Activated CD4-positive, alpha-beta T cell treated with anti-CD3 and anti-CD28 coated beads for 36 hours (primary cell): ENCODE measurements at regions not wholly inside any gene's neighbourhood (a gene's known extent, or its start where the extent isn't known, plus 50 kb on each side); places are given as distances from the start of the nearest gene placed in this dataset.

ENCODE experiments used
- ATAC-seq: fragments of 200-7000 bp; cut with Tn5 transposase; one replicate; pipeline ENCODE4 v1.10.0; 2021; ENCODE audit warnings: mild to moderate bottlenecking, moderate library complexity
- CTCF ChIA-PET: fragments of 350-600 bp; sonication (Branson Sonifier 250); formaldehyde crosslinking; loops from one replicate; lab custom pipeline; 2021; ENCODE audit warnings: antibody characterized with exemption; lab: Charles Lee
- POLR2A ChIA-PET: fragments of 350-600 bp; sonication (Branson Sonifier 250); formaldehyde crosslinking; loops from one replicate; lab custom pipeline; 2021; ENCODE audit warnings: antibody characterized with exemption, inconsistent platforms; lab: Charles Lee
- DNase-seq: peaks from one replicate; pipeline ENCODE4 v3.0.0-alpha.2; 2020
- H3K27ac Mint-ChIP-seq: one replicate; pipeline ENCODE4 v1.8.0; 2021; ENCODE audit warnings: mixed read lengths
- H3K27me3 Mint-ChIP-seq: one replicate; pipeline ENCODE4 v1.8.0; 2021; ENCODE audit warnings: mixed read lengths
- H3K36me3 Mint-ChIP-seq: one replicate; pipeline ENCODE4 v1.8.0; 2021; ENCODE audit warnings: low read depth, mixed read lengths
- H3K4me1 Mint-ChIP-seq: one replicate; pipeline ENCODE4 v1.8.0; 2021; ENCODE audit warnings: mixed read lengths
- H3K4me3 Mint-ChIP-seq: one replicate; pipeline ENCODE4 v1.8.0; 2021; ENCODE audit warnings: mild to moderate bottlenecking, moderate library complexity, mixed read lengths
- H3K9me3 Mint-ChIP-seq: one replicate; pipeline ENCODE4 v1.8.0; 2021; ENCODE audit warnings: low read depth, mixed read lengths
- intact Hi-C, 2 experiments: fragments of 100-400 bp; cut with DNase I in 1 of 2; cut with micrococcal nuclease in 1 of 2; formaldehyde crosslinking; loops; one replicate each; pipeline versions ENCODE4 v1.14.2 to v1.15.1; 2022 to 2024; cut with DNase I, micrococcal nuclease

- CTCF ChIA-PET, result no interaction called here
- no peak for DNase-seq
- Mint-ChIP-seq H3K9me3 (no peaks in the 10 kb centered on the region), H3K4me3 (no peak overlapping the region), H3K27ac (no peak overlapping the region), H3K27me3 (no peaks in the 10 kb centered on the region), H3K36me3 (no peaks in the 10 kb centered on the region), H3K4me1 (no peaks in the 10 kb centered on the region)
- intact Hi-C loops, result no loop called here
- no peak for ATAC-seq
- POLR2A ChIA-PET, result no interaction called here
Measured at GRCh38 chr11:106281455-106282173, 204.2 kb downstream of the AASDHPPT start.

GRCh38 chr11:106286881-106287504, 209.5 kb downstream of the AASDHPPT start:
- ChIA-PET CTCF (no interaction called here), POLR2A (no interaction called here)
- Mint-ChIP-seq H3K4me3 (no peak overlapping the region), H3K27ac (no peak overlapping the region), H3K9me3 (peaks cover 2% of the 10 kb centered on the region), H3K4me1 (no peaks in the 10 kb centered on the region), H3K27me3 (no peaks in the 10 kb centered on the region), H3K36me3 (no peaks in the 10 kb centered on the region)
- intact Hi-C loops, result no loop called here
- DNase-seq (no peak), ATAC-seq (no peak)

- Mint-ChIP-seq H3K36me3 (no peaks in the 10 kb centered on the region), H3K4me1 (no peaks in the 10 kb centered on the region), H3K4me3 (no peak overlapping the region), H3K27me3 (no peaks in the 10 kb centered on the region), H3K9me3 (peaks cover 2% of the 10 kb centered on the region), H3K27ac (no peak overlapping the region)
- DNase-seq, result no peak
- no peak for ATAC-seq
- POLR2A ChIA-PET, result no interaction called here
- CTCF ChIA-PET, result no interaction called here
- intact Hi-C loops, result no loop called here
Measured at GRCh38 chr11:106288057-106288456, 210.6 kb downstream of the AASDHPPT start.

GRCh38 chr11:106288822-106289387, 211.4 kb downstream of the AASDHPPT start:
- Mint-ChIP-seq H3K9me3 (peaks cover 2% of the 10 kb centered on the region), H3K27me3 (no peaks in the 10 kb centered on the region), H3K27ac (no peak overlapping the region), H3K36me3 (no peaks in the 10 kb centered on the region), H3K4me3 (no peak overlapping the region), H3K4me1 (no peaks in the 10 kb centered on the region)
- ChIA-PET POLR2A (no interaction called here), CTCF (no interaction called here)
- ATAC-seq (no peak), DNase-seq (no peak)
- intact Hi-C loops, result no loop called here

GRCh38 chr11:106292526-106292925, 215.1 kb downstream of the AASDHPPT start:
- Mint-ChIP-seq H3K36me3 (no peaks in the 10 kb centered on the region), H3K4me3 (no peak overlapping the region), H3K4me1 (no peaks in the 10 kb centered on the region), H3K9me3 (peaks cover 5% of the 10 kb centered on the region), H3K27me3 (no peaks in the 10 kb centered on the region), H3K27ac (no peak overlapping the region)
- DNase-seq, result no peak
- no peak for ATAC-seq
- ChIA-PET CTCF (no interaction called here), POLR2A (no interaction called here)
- intact Hi-C loops, result no loop called here

GRCh38 chr11:106295974-106296373, 218.5 kb downstream of the AASDHPPT start:
- H3K4me1 Mint-ChIP-seq, result no peaks in the 10 kb centered on the region
- CTCF ChIA-PET, result no interaction called here
- no peaks in the 10 kb centered on the region for H3K27me3 Mint-ChIP-seq
- no peaks in the 10 kb centered on the region for H3K36me3 Mint-ChIP-seq
- H3K9me3 Mint-ChIP-seq, result peaks cover 6% of the 10 kb centered on the region
- intact Hi-C loops, result no loop called here
- H3K4me3 Mint-ChIP-seq, result no peak overlapping the region
- POLR2A ChIA-PET, result no interaction called here
- no peak for ATAC-seq
- H3K27ac Mint-ChIP-seq, result no peak overlapping the region
- DNase-seq, result no peak

GRCh38 chr11:106302416-106302815, 225.0 kb downstream of the AASDHPPT start:
- Mint-ChIP-seq H3K27me3 (no peaks in the 10 kb centered on the region), H3K4me3 (no peak overlapping the region), H3K36me3 (no peaks in the 10 kb centered on the region), H3K4me1 (no peaks in the 10 kb centered on the region), H3K9me3 (peaks cover 16% of the 10 kb centered on the region), H3K27ac (no peak overlapping the region)
- DNase-seq (no peak), ATAC-seq (no peak)
- ChIA-PET CTCF (no interaction called here), POLR2A (no interaction called here)
- intact Hi-C loops, result no loop called here

- H3K4me1 Mint-ChIP-seq, result no peaks in the 10 kb centered on the region
- no peak for ATAC-seq
Measured at GRCh38 chr11:106304274-106304673, 226.8 kb downstream of the AASDHPPT start.

GRCh38 chr11:106305458-106305857, 228.0 kb downstream of the AASDHPPT start:
- no peaks in the 10 kb centered on the region for H3K36me3 Mint-ChIP-seq
- intact Hi-C loops, result no loop called here
- H3K9me3 Mint-ChIP-seq, result peaks cover 14% of the 10 kb centered on the region
- no peak overlapping the region for H3K27ac Mint-ChIP-seq
- H3K27me3 Mint-ChIP-seq, result peaks cover 2% of the 10 kb centered on the region
- ChIA-PET POLR2A (no interaction called here), CTCF (no interaction called here)
- no peak overlapping the region for H3K4me3 Mint-ChIP-seq
- H3K4me1 Mint-ChIP-seq, result no peaks in the 10 kb centered on the region
- no peak for ATAC-seq
- no peak for DNase-seq

More at GRCh38 chr11:106304274-106304673, 226.8 kb downstream of the AASDHPPT start:
- Mint-ChIP-seq H3K27ac (no peak overlapping the region), H3K27me3 (no peaks in the 10 kb centered on the region), H3K36me3 (no peaks in the 10 kb centered on the region), H3K9me3 (peaks cover 12% of the 10 kb centered on the region), H3K4me3 (no peak overlapping the region)
- intact Hi-C loops, result no loop called here
- CTCF ChIA-PET, result no interaction called here
- POLR2A ChIA-PET, result no interaction called here
- no peak for DNase-seq

- DNase-seq, result no peak
- Mint-ChIP-seq H3K9me3 (peaks cover 14% of the 10 kb centered on the region), H3K27me3 (peaks cover 2% of the 10 kb centered on the region), H3K4me1 (no peaks in the 10 kb centered on the region), H3K27ac (no peak overlapping the region), H3K4me3 (no peak overlapping the region), H3K36me3 (no peaks in the 10 kb centered on the region)
- ChIA-PET POLR2A (no interaction called here), CTCF (no interaction called here)
- no peak for ATAC-seq
- intact Hi-C loops, result no loop called here
Measured at GRCh38 chr11:106306942-106307341, 229.5 kb downstream of the AASDHPPT start.

- Mint-ChIP-seq H3K4me3 (no peak overlapping the region), H3K27me3 (peaks cover 2% of the 10 kb centered on the region), H3K36me3 (no peaks in the 10 kb centered on the region), H3K27ac (no peak overlapping the region), H3K9me3 (peaks cover 9% of the 10 kb centered on the region), H3K4me1 (no peaks in the 10 kb centered on the region)
- ATAC-seq, result no peak
- ChIA-PET CTCF (no interaction called here), POLR2A (no interaction called here)
- DNase-seq, result no peak
- intact Hi-C loops, result no loop called here
Measured at GRCh38 chr11:106309070-106309684, 231.7 kb downstream of the AASDHPPT start.
